ENCODE measurements at regions not wholly inside any gene's neighbourhood (a gene's known extent, or its start where the extent isn't known, plus 50 kb on each side); places are given as distances from the start of the nearest gene placed in this dataset.
A peak's percentile ranks its signal among the peaks of the same experiment; 100 is the strongest.

DNA sequence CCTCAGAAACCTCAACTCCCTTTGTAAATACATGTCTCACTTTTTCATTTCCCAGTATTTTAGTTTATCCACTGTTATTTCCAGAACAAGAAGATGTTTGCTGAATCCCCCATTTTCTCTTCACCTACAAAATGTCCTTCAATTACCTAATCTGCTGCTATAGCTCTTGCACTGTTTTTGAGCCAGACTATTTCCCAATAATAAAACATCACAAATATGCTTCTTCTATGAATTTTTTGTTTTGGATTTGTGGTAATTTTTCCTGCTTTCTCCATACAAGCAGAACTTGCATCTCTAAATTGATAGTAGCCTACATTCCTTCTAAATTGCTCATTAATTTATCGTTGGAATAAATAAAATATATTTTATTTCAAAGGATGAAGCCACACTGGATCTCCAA, 199.6 kb upstream of the C1orf87 start:
- TF ChIP-seq, protein P1, sequence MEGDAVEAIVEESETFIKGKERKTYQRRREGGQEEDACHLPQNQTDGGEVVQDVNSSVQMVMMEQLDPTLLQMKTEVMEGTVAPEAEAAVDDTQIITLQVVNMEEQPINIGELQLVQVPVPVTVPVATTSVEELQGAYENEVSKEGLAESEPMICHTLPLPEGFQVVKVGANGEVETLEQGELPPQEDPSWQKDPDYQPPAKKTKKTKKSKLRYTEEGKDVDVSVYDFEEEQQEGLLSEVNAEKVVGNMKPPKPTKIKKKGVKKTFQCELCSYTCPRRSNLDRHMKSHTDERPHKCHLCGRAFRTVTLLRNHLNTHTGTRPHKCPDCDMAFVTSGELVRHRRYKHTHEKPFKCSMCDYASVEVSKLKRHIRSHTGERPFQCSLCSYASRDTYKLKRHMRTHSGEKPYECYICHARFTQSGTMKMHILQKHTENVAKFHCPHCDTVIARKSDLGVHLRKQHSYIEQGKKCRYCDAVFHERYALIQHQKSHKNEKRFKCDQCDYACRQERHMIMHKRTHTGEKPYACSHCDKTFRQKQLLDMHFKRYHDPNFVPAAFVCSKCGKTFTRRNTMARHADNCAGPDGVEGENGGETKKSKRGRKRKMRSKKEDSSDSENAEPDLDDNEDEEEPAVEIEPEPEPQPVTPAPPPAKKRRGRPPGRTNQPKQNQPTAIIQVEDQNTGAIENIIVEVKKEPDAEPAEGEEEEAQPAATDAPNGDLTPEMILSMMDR (conservative IDR thresholded peaks at IDR 0.05; ENCODE audit: control insufficient read depth, insufficient read depth, low read depth, low read length) = no peak
- DNase-seq (ENCODE audit: low read depth) = no peak
- no peak overlapping the region for H3K4me3 ChIP-seq (ENCODE audit: control insufficient read depth, low read depth, low read length)

DNA sequence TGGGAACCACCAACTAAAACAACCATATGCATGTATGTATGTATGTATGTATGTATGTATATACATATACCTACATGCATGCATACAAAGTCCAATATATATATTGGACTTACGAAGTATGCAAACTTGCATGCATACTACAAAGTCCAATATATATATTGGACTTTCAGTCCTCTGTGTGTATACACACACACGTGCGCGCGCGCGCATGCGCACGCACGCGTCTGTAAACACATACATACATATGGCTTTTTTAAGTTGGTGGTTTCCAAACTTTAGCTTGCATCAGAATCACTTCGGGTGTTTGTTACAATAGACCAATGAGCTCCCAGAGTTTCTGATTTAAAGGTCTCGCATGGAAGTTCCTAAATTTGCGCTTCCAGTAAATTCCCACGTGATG, 197.5 kb upstream of the C1orf87 start:
- H3K4me3 ChIP-seq (ENCODE audit: control insufficient read depth, low read depth, low read length) = no peak overlapping the region
- TF ChIP-seq, protein P1 (conservative IDR thresholded peaks at IDR 0.05; ENCODE audit: control insufficient read depth, insufficient read depth, low read depth, low read length) = no peak
- no peak for DNase-seq (ENCODE audit: low read depth)

DNA sequence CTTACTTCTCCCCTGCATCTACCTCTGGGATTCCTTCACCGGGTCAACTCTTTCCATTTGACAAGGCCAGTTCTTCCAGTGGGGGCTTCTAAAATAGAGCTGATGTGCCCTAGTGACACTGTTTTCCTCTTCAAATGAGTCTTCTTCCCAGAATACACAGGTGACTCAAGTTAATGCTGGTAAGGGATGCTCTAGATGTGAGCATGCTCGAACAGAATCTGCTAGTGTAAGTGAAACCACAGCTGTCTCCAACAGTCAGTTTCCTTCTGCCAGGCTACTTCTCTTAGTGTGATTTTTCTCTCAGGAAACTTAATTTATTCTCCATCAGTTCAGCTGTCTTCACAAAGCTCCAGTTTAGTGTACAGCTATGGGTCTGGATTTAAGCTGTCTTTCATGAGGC, 194.9 kb upstream of the C1orf87 start:
- no peak for DNase-seq (ENCODE audit: low read depth)
- TF ChIP-seq, protein P1 (conservative IDR thresholded peaks at IDR 0.05; ENCODE audit: control insufficient read depth, insufficient read depth, low read depth, low read length) = no peak
- H3K4me3 ChIP-seq (ENCODE audit: control insufficient read depth, low read depth, low read length) = no peak overlapping the region

DNA sequence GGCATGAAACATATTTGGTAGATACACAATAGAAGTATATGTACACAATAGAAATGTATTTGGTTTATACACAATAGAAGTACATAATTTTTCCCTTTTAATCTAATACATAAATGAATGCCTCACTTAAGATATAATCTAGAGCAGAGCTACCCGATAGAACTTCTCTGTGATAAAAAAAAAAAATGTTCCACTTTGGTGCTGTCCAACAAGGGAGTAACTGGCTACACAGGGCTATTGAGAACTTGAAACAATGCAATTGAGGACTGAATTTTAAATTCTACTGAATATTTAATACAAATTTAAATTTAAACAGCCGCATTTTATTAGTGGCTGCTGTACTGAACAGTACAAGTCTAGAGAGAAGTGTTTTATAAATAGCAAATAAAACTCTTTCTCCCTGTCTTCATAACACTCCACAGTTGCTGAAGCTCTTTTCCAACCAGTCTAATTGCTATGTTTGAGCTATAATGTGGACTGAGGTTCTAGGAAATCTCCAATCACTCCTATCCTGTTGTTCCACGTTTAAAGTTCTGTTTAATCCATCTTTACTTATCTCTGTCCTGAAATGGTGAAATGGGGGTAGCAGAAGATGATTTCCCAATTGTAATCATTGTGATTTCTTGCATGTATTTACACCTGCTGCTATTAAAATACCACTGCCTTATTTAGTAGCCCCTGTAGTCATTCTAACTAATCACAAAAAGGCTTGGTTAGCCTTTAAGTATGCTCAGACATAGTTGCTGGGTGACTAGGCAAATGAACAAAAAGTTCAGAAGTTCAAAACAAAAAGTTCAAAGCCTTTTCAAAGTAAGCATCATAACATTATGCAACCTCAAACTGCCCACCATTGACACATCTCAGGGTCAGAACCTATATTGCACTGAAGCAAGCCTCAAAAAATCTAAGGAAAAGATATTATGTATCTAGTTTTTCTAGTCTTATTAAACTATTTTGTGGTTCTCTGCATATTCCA, 192.3 kb upstream of the C1orf87 start:
- DNase-seq (ENCODE audit: low read depth) = peak; percentile 82
- H3K4me3 ChIP-seq (ENCODE audit: control insufficient read depth, low read depth, low read length) = no peak overlapping the region
- TF ChIP-seq, protein P1 (conservative IDR thresholded peaks at IDR 0.05; ENCODE audit: control insufficient read depth, insufficient read depth, low read depth, low read length) = no peak

DNA sequence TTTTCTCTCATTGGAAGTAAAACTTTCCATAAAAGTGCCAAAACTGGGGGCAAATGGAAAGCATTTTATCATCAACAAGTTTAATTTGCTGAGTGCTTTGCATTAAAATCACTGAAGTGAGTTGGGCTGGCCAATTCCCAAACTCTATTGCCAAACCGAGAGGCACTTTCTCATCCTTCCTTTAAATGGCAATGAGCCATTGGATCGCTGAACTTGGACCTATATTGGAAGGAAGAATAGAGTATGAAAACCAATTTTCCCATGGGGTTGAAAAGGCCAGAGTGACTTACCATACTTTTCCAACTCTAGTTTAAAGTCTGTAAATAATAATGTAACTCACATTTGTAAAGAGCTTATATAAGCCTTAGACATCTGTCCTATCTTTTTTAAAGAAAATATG, 189.1 kb upstream of the C1orf87 start:
- H3K4me3 ChIP-seq (ENCODE audit: control insufficient read depth, low read depth, low read length) = no peak overlapping the region
- peak; percentile 81 for DNase-seq (ENCODE audit: low read depth)
- TF ChIP-seq, protein P1 (conservative IDR thresholded peaks at IDR 0.05; ENCODE audit: control insufficient read depth, insufficient read depth, low read depth, low read length) = no peak

DNA sequence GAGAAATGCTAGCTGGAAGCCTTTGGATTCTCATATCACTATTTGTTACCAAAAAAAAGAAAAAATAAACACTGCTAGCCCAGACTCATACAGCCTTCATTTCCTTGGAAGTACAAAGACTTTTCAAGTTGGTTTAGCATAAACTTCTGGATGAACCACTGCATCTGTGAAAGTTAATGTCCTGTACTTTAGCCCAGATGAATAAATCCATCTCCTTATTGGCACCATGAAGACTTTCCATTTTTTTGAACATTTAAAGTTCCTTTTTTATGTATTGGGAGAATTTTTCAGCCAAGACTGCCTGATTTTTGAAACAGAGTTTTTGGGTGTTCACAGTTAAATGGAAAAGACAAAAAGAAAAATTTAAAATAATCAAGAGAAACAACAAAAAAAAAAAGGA, 184.0 kb upstream of the C1orf87 start:
- TF ChIP-seq, protein P1 (conservative IDR thresholded peaks at IDR 0.05; ENCODE audit: control insufficient read depth, insufficient read depth, low read depth, low read length) = no peak
- H3K4me3 ChIP-seq (ENCODE audit: control insufficient read depth, low read depth, low read length) = no peak overlapping the region
- DNase-seq (ENCODE audit: low read depth) = no peak

Data from fibroblast of mammary gland (primary cell).